ENCODE measurements at regions not wholly inside any gene's neighbourhood (a gene's known extent, or its start where the extent isn't known, plus 50 kb on each side); places are given as distances from the start of the nearest gene placed in this dataset.

DNA sequence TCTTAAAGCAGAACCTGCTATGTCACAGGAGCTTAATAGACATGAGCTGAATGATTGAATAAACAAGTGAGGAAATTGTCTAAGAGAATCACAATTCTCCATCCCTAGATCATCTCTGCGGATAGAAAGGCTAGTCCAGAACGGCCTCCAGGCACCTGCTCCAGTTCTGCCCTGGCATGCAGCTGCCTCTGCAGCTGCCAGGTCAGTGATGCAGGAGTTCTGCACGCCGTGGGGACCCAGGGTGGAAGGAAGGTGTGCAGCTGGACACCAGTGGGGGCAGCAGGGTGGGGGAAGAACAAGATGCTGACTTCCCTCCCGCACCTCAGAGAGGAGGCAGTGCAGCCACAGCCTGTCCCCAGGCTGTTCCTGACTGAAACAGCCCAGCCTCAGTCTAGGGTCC lies 192.1 kb upstream of the NCAM1 start:
- TF ChIP-seq, protein P1, sequence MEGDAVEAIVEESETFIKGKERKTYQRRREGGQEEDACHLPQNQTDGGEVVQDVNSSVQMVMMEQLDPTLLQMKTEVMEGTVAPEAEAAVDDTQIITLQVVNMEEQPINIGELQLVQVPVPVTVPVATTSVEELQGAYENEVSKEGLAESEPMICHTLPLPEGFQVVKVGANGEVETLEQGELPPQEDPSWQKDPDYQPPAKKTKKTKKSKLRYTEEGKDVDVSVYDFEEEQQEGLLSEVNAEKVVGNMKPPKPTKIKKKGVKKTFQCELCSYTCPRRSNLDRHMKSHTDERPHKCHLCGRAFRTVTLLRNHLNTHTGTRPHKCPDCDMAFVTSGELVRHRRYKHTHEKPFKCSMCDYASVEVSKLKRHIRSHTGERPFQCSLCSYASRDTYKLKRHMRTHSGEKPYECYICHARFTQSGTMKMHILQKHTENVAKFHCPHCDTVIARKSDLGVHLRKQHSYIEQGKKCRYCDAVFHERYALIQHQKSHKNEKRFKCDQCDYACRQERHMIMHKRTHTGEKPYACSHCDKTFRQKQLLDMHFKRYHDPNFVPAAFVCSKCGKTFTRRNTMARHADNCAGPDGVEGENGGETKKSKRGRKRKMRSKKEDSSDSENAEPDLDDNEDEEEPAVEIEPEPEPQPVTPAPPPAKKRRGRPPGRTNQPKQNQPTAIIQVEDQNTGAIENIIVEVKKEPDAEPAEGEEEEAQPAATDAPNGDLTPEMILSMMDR (IDR thresholded peaks at IDR 0.05; ENCODE audit: borderline replicate concordance, insufficient read depth, low read depth, low read length), result no peak
- H3K4me3 ChIP-seq (ENCODE audit: low read depth, low read length), result no peak overlapping the region

DNA sequence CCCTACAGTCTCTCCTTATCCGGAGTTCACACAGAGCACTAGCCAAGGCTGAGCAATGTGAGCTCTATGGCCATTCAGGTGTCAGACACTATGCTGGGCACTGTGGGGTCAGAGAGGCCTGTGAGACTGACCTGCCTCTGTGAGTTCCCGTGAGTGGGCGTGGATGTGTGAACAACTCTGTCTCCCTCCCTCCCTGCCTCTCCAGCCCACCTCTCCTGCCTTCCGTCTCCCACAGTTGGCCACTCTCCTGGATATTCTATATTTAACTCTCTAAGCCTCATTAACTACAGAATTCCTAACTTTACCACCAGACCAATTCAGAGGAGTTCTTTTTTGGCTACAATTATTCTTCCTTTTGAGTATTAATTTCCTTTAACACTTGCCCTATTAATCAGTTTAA lies 191.6 kb upstream of the NCAM1 start:
- TF ChIP-seq, protein P1 (IDR thresholded peaks at IDR 0.05; ENCODE audit: borderline replicate concordance, insufficient read depth, low read depth, low read length), result no peak
- H3K4me3 ChIP-seq (ENCODE audit: low read depth, low read length), result no peak overlapping the region

DNA sequence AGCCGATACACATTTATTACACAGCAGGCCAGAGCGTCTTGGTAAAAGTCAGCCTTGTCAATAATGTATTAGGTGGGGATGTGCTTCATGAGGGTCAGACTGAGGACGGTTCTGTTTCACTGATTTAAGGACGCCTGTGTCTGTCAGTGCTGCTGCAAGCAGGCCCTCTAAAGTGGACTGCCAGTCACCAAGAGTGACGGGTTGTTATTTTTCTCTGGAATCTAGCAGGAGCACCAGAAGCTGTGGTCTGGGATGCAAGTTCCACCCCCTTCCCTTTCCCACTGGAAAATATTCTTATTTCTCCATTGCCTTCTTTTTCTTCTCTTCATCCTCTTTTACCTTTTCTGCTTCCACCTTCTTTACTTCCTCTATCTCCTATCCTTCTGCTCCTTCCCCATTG lies 191.2 kb upstream of the NCAM1 start:
- H3K4me3 ChIP-seq (ENCODE audit: low read depth, low read length), result no peak overlapping the region
- TF ChIP-seq, protein P1 (IDR thresholded peaks at IDR 0.05; ENCODE audit: borderline replicate concordance, insufficient read depth, low read depth, low read length), result no peak

DNA sequence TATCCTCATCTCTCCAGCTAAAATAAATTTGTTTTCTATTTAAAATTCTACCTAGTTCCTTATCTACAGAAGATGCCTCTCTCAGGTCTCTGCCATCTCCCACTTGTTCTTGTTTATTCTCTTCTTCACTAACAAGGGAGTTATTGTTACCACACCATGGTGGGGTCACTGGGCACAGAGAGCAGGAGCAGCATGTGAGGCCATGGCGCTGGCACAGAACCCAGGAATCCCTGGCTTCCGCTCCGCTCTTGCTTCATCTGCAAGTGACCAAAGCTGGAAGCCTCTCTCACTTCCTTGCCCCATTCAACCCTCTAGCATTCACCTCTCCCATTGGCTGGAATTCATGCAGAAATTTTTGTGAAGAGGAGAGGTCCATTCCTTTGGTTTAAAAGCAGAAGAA lies 190.7 kb upstream of the NCAM1 start:
- no peak overlapping the region for H3K4me3 ChIP-seq (ENCODE audit: low read depth, low read length)
- TF ChIP-seq, protein P1 (IDR thresholded peaks at IDR 0.05; ENCODE audit: borderline replicate concordance, insufficient read depth, low read depth, low read length), result no peak

DNA sequence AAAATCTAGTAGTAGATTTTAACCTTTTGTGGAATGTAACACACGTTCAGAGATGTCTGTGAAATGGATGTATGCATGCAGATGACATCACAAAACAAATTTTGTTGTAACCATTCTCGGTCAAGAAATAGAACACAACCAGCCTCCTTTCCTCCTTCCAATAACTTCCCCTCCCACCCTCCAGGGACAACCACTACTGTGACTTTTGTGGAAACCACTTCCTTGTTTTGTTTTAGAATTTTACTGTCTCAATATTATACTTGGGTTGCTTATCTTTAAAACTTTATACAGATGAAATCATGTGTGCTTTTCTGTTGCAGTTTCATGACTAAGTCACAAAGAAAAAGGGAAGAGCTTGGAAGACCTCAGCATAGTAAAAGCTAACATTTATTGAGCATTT lies 189.4 kb upstream of the NCAM1 start:
- TF ChIP-seq, protein P1 (IDR thresholded peaks at IDR 0.05; ENCODE audit: borderline replicate concordance, insufficient read depth, low read depth, low read length), result no peak
- H3K4me3 ChIP-seq (ENCODE audit: low read depth, low read length), result no peak overlapping the region

DNA sequence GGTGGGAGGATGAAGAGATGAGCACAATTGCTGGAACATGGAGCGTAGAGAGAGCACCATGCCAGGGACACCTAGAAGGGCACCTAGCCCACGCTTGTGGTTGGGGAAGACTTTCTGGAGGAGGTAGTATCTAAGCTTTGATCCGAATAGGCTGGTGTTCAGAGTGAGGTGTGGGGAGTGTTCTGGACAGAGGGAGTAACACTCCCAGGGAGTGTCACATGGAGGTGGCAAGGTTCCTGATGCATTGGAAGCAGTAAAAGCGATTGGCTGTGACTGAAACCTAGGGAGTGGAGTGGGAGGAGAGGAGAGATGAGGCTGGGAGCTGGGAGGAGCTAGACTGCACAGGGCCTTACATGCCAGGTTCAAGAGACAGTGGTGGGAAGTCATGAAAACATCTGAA lies 188.0 kb upstream of the NCAM1 start:
- TF ChIP-seq, protein P1 (IDR thresholded peaks at IDR 0.05; ENCODE audit: borderline replicate concordance, insufficient read depth, low read depth, low read length), result no peak
- H3K4me3 ChIP-seq (ENCODE audit: low read depth, low read length), result no peak overlapping the region

DNA sequence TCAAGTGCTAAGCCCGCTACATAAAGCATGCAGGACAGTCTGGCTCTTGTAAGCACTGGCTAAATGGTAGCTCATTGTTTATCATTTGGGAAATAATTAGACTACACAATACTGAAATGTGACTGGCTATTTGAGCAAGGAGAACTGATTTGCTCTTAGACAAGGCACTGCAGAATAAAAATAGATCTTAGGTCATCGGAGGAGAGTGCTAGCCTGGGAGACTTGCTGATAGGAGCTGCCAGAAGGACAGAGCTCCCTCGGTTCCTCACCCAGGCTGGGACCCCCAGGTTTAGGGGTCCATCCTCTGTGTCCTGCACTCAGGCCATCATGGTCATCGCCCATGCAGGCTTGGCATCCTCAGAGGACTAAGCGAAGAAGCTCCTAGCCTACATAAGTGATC lies 184.4 kb upstream of the NCAM1 start:
- no peak overlapping the region for H3K4me3 ChIP-seq (ENCODE audit: low read depth, low read length)
- TF ChIP-seq, protein P1 (IDR thresholded peaks at IDR 0.05; ENCODE audit: borderline replicate concordance, insufficient read depth, low read depth, low read length), result no peak
